HepG2 (cell line): ENCODE measurements at regions not wholly inside any gene's neighbourhood (a gene's known extent, or its start where the extent isn't known, plus 50 kb on each side); places are given as distances from the start of the nearest gene placed in this dataset.

ENCODE experiments used
- ATAC-seq: fragments of 200-7000 bp; cut with Tn5 transposase; 3 replicates; pipeline ENCODE4 v1.9.1; 2020; ENCODE audit warnings: mild to moderate bottlenecking, moderate library complexity
- BruUV-seq: library from RNA; stranded (reverse); fragments of 400-500 nt; replicated peaks from 2 replicates; lab custom pipeline; 2021; lab: Mats Ljungman, UMichigan
- CTCF ChIA-PET: fragments of 300-600 bp; formaldehyde crosslinking; extraction: SDS; loops from one replicate; lab custom pipeline; 2021; ENCODE audit warnings: low total read pairs, inconsistent platforms, low intra/inter-chr PET ratio; lab: Yijun Ruan, JAX
- POLR2A ChIA-PET: fragments of 350-600 bp; sonication (Branson Sonifier 250); formaldehyde crosslinking; loops from one replicate; lab custom pipeline; 2020; ENCODE audit warnings: antibody characterized with exemption, inconsistent platforms; lab: Yijun Ruan, JAX
- DNase-seq: peaks from one replicate; pipeline ENCODE4 v3.0.0-alpha.2; 2015; ENCODE audit warnings: low spot score
- FAIRE-seq: peaks from 3 replicates; lab custom pipeline; 2011; peaks lifted over from hg19 to GRCh38; lab: Jason Lieb, UNC
- H2AFZ ChIP-seq: one replicate; pipeline ENCODE4 v1.6.1; 2011; ENCODE audit warnings: low read length, inconsistent platforms
- H3K27ac ChIP-seq: fragments of 300-600 bp; 3 replicates; pipeline ENCODE4 v1.8.0; 2011; ENCODE audit warnings: mixed run types, mild to moderate bottlenecking, mixed read lengths, low read length, inconsistent platforms; ENCODE audit not compliant: insufficient read depth; ENCODE audit errors: extremely low read length
- H3K27me3 ChIP-seq, 2 experiments: fragments of 200-600 bp in 1 of 2; 2 replicates in 1 of 2; 3 replicates in 1 of 2; pipeline versions ENCODE4 v1.6.0 to v1.8.0; 2011; ENCODE audit warnings: low read length in 2 of 2, mild to moderate bottlenecking in 2 of 2, moderate library complexity in 2 of 2, inconsistent platforms in 1 of 2; ENCODE audit not compliant: insufficient read depth in 2 of 2, control insufficient read depth in 1 of 2
- H3K36me3 ChIP-seq, 2 experiments: fragments of 200-600 bp in 1 of 2; replicated peaks in 1 of 2; 2 replicates in 1 of 2; 3 replicates in 1 of 2; pipeline versions ENCODE4 v1.5.1 to v1.8.0; 2011; ENCODE audit warnings: low read length in 2 of 2, inconsistent platforms in 1 of 2; ENCODE audit not compliant: insufficient read depth in 2 of 2, control insufficient read depth in 1 of 2
- H3K4me1 ChIP-seq: 2 replicates; pipeline ENCODE4 v1.5.1; 2012; ENCODE audit warnings: low read length, inconsistent platforms; ENCODE audit not compliant: insufficient read depth
- H3K4me2 ChIP-seq: 2 replicates; pipeline ENCODE4 v1.6.0; 2011; ENCODE audit warnings: low read depth, low read length, inconsistent platforms
- H3K4me3 ChIP-seq, 3 experiments: fragments of 200-600 bp in 1 of 3; sonication (generic), shearing (Covaris generic) in 1 of 3; replicated peaks in 1 of 3; 2 replicates each; pipeline ENCODE4 v1.5.1; 2011 to 2016; ENCODE audit warnings: low read length in 3 of 3, inconsistent platforms in 2 of 3, low read depth in 2 of 3, mild to moderate bottlenecking in 2 of 3, control low read depth in 1 of 3, mixed read lengths in 1 of 3; ENCODE audit not compliant: insufficient read depth in 1 of 3
- H3K79me2 ChIP-seq: one replicate; pipeline ENCODE4 v1.6.1; 2011; ENCODE audit warnings: low read length, inconsistent platforms; ENCODE audit not compliant: insufficient read depth
- H3K9ac ChIP-seq: 2 replicates; pipeline ENCODE4 v1.6.0; 2011; ENCODE audit warnings: mild to moderate bottlenecking, low read depth, low read length, inconsistent platforms; ENCODE audit not compliant: insufficient read depth
- H3K9me3 ChIP-seq: 2 replicates; pipeline ENCODE4 v1.5.1; 2012; ENCODE audit warnings: mild to moderate bottlenecking, low read length
- H4K20me1 ChIP-seq: 2 replicates; pipeline ENCODE4 v1.6.0; 2011; ENCODE audit warnings: inconsistent platforms, mild to moderate bottlenecking, low read length, moderate library complexity; ENCODE audit not compliant: insufficient read depth
- MAFK ChIP-seq, 2 experiments: IDR thresholded peaks in 1 of 2; conservative IDR thresholded peaks in 1 of 2; 2 replicates each; pipeline ENCODE4 v1.6.1; 2011; ENCODE audit warnings: improper control_type of control experiment in 2 of 2, low read length in 2 of 2
- PRMT3 ChIP-seq: sonication (generic); formaldehyde crosslinking; IDR thresholded peaks from 2 replicates; pipeline ENCODE4 v1.8.1; 2022; ENCODE audit warnings: low read depth, mild to moderate bottlenecking, moderate library complexity, missing genetic modification reagents, borderline replicate concordance
- SKI ChIP-seq: fragments of 450-650 bp; IDR thresholded peaks from one replicate; pipeline ENCODE4 v1.6.1; 2018; ENCODE audit warnings: mild to moderate bottlenecking; ENCODE audit not compliant: partially characterized antibody
- ZNF234 ChIP-seq: sonication (generic); formaldehyde crosslinking; conservative IDR thresholded peaks from 2 replicates; pipeline ENCODE4 v1.5.1; 2020; ENCODE audit warnings: mild to moderate bottlenecking, missing genetic modification reagents
- ZNF550 ChIP-seq: sonication (generic); formaldehyde crosslinking; IDR thresholded peaks from 2 replicates; pipeline ENCODE4 v1.4.0; 2020; ENCODE audit warnings: mild to moderate bottlenecking, missing genetic modification reagents, borderline replicate concordance
- ZNF737 ChIP-seq: sonication (generic); formaldehyde crosslinking; IDR thresholded peaks from 2 replicates; pipeline ENCODE4 v1.5.0; 2020; ENCODE audit warnings: missing genetic modification reagents, mild to moderate bottlenecking, borderline replicate concordance
- ZNF777 ChIP-seq: sonication (generic); formaldehyde crosslinking; IDR thresholded peaks from 2 replicates; pipeline ENCODE4 v1.4.0; 2020; ENCODE audit warnings: missing genetic modification reagents
- WGBS: methylation state at CpG from one replicate; pipeline ENCODE4 v1.1.6; 2017; ENCODE audit warnings: low lambda C conversion rate; 5-methylcytosine and 5-hydroxymethylcytosine counted together
- in situ Hi-C: cut with HindIII; loops from 2 replicates; pipeline ENCODE4 v1.10.0; 2017; ENCODE audit warnings: low pct_unique_long_range_greater_than_20kb; ENCODE audit not compliant: extremely low pct_ligation_motif_present
- intact Hi-C: fragments of 100-400 bp; cut with micrococcal nuclease; formaldehyde crosslinking; loops from one replicate; pipeline ENCODE4 v1.10.0; 2022; ENCODE audit not compliant: unreplicated experiment
- TF ChIP-seq, protein P1 (sequence below): sonication (generic); formaldehyde crosslinking; IDR thresholded peaks from 2 replicates; pipeline ENCODE4 v1.4.0; 2020; ENCODE audit warnings: missing genetic modification reagents, mild to moderate bottlenecking, borderline replicate concordance
- TF ChIP-seq, protein P2 (sequence below): sonication (generic); formaldehyde crosslinking; IDR thresholded peaks from 2 replicates; pipeline ENCODE4 v1.5.0; 2020; ENCODE audit warnings: mild to moderate bottlenecking, missing genetic modification reagents, borderline replicate concordance

DNA sequence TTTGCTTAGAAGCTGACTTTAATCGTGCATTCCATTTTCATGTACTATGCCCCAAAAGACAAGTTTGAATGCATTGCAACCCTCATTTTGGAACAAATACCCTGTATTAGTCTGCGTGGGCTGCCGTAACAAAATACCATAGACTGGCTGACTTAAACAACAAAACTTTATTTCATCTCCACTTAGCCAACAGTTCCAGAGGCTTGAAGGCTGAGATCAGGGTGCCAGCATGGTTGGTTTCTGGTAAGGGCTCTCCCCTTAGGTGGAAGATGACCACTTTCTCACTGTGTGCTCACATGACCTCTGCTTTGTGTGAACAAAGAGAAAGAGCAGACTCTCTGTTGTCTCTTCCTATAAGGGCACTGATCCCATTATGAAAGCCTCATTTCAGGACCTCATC is 431.7 kb upstream of the MAP3K7 start:
- Histone ChIP-seq H3K4me1 (no peaks in the 10 kb centered on the region), H2AFZ (no peak overlapping the region), H3K4me3 (no peak overlapping the region), H3K27ac (no peak overlapping the region), H3K9ac (no peak overlapping the region), H4K20me1 (no peaks in the 10 kb centered on the region), H3K79me2 (no peaks in the 10 kb centered on the region), H3K36me3 (no peaks in the 10 kb centered on the region), H3K27me3 (no peaks in the 10 kb centered on the region), H3K9me3 (no peaks in the 10 kb centered on the region), H3K4me2 (no peak overlapping the region)
- 43% methylated on average over 3 of the region's 3 CpGs for WGBS
- ChIA-PET CTCF (no interaction called here), POLR2A (no interaction called here)
- intact Hi-C loops (no loop called here), in situ Hi-C loops (no loop called here)
- TF ChIP-seq SKI (no peak), PRMT3 (CRISPR knock-in tag) (no peak), ZNF777 (CRISPR knock-in tag) (no peak), ZNF234 (CRISPR knock-in tag) (no peak), MAFK (conservative IDR thresholded peaks at IDR 0.05 in 1 of 2, IDR thresholded peaks at IDR 0.05 in 1 of 2; ENCODE audit: low read length in 2 of 2) (no peak), ZNF737 (CRISPR knock-in tag) (no peak), ZNF550 (CRISPR knock-in tag) (no peak)
- TF ChIP-seq, protein P1, sequence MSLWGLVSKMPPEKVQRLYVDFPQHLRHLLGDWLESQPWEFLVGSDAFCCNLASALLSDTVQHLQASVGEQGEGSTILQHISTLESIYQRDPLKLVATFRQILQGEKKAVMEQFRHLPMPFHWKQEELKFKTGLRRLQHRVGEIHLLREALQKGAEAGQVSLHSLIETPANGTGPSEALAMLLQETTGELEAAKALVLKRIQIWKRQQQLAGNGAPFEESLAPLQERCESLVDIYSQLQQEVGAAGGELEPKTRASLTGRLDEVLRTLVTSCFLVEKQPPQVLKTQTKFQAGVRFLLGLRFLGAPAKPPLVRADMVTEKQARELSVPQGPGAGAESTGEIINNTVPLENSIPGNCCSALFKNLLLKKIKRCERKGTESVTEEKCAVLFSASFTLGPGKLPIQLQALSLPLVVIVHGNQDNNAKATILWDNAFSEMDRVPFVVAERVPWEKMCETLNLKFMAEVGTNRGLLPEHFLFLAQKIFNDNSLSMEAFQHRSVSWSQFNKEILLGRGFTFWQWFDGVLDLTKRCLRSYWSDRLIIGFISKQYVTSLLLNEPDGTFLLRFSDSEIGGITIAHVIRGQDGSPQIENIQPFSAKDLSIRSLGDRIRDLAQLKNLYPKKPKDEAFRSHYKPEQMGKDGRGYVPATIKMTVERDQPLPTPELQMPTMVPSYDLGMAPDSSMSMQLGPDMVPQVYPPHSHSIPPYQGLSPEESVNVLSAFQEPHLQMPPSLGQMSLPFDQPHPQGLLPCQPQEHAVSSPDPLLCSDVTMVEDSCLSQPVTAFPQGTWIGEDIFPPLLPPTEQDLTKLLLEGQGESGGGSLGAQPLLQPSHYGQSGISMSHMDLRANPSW, result no peak
- TF ChIP-seq, protein P2, sequence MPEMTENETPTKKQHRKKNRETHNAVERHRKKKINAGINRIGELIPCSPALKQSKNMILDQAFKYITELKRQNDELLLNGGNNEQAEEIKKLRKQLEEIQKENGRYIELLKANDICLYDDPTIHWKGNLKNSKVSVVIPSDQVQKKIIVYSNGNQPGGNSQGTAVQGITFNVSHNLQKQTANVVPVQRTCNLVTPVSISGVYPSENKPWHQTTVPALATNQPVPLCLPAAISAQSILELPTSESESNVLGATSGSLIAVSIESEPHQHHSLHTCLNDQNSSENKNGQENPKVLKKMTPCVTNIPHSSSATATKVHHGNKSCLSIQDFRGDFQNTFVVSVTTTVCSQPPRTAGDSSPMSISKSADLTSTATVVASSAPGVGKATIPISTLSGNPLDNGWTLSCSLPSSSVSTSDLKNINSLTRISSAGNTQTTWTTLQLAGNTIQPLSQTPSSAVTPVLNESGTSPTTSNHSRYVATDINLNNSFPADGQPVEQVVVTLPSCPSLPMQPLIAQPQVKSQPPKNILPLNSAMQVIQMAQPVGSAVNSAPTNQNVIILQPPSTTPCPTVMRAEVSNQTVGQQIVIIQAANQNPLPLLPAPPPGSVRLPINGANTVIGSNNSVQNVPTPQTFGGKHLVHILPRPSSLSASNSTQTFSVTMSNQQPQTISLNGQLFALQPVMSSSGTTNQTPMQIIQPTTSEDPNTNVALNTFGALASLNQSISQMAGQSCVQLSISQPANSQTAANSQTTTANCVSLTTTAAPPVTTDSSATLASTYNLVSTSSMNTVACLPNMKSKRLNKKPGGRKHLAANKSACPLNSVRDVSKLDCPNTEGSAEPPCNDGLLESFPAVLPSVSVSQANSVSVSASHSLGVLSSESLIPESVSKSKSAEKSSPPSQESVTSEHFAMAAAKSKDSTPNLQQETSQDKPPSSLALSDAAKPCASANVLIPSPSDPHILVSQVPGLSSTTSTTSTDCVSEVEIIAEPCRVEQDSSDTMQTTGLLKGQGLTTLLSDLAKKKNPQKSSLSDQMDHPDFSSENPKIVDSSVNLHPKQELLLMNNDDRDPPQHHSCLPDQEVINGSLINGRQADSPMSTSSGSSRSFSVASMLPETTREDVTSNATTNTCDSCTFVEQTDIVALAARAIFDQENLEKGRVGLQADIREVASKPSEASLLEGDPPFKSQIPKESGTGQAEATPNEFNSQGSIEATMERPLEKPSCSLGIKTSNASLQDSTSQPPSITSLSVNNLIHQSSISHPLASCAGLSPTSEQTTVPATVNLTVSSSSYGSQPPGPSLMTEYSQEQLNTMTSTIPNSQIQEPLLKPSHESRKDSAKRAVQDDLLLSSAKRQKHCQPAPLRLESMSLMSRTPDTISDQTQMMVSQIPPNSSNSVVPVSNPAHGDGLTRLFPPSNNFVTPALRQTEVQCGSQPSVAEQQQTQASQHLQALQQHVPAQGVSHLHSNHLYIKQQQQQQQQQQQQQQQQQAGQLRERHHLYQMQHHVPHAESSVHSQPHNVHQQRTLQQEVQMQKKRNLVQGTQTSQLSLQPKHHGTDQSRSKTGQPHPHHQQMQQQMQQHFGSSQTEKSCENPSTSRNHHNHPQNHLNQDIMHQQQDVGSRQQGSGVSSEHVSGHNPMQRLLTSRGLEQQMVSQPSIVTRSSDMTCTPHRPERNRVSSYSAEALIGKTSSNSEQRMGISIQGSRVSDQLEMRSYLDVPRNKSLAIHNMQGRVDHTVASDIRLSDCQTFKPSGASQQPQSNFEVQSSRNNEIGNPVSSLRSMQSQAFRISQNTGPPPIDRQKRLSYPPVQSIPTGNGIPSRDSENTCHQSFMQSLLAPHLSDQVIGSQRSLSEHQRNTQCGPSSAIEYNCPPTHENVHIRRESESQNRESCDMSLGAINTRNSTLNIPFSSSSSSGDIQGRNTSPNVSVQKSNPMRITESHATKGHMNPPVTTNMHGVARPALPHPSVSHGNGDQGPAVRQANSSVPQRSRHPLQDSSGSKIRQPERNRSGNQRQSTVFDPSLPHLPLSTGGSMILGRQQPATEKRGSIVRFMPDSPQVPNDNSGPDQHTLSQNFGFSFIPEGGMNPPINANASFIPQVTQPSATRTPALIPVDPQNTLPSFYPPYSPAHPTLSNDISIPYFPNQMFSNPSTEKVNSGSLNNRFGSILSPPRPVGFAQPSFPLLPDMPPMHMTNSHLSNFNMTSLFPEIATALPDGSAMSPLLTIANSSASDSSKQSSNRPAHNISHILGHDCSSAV (CRISPR knock-in tag), result no peak
- DNase-seq, result no peak
- ATAC-seq, result no peak
- no TSS peak for BruUV-seq
- FAIRE-seq, result no peak
